Skin of body (tissue), 1 donor: ENCODE measurements at regions not wholly inside any gene's neighbourhood (a gene's known extent, or its start where the extent isn't known, plus 50 kb on each side); places are given as distances from the start of the nearest gene placed in this dataset.
"Not testable (repeated sequence)": the region's sequence is repeated elsewhere in the genome, so short reads cannot be mapped to it uniquely, and the experiment has no call there.

ENCODE experiments used
- DNase-seq: peaks from one replicate; lab custom pipeline; 2025; lab: John Stamatoyannopoulos, UW

DNA sequence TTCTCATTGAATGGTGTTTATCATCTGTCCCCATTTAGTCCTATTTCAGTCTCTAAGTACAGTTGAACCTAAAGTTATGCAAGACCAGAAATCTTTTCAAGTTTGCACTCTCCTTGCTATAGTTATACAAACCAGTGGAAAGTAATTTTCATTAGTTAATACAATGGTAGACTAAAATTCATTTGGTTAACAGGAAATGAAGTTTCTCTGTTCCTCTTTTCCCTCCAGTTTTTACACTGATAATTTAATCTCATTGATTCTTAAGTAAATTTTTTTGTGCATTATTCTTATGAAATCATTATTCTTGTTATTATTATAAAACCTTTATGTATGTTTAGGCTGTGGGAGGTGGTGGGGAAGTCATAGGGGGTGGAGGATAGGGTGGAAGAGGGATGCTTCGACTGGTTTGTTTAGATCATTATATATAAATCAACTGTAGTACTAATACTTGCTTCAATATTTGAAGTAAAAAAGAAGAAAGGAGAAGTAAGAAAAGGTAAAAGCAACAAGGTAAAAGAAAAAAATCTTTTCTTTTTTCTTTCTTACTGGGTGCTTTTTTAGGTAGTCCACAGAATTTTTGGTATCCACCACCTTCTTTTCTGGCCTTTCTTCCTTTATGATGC is 104.1 kb downstream of the GPR85 start:
- no peak for DNase-seq

DNA sequence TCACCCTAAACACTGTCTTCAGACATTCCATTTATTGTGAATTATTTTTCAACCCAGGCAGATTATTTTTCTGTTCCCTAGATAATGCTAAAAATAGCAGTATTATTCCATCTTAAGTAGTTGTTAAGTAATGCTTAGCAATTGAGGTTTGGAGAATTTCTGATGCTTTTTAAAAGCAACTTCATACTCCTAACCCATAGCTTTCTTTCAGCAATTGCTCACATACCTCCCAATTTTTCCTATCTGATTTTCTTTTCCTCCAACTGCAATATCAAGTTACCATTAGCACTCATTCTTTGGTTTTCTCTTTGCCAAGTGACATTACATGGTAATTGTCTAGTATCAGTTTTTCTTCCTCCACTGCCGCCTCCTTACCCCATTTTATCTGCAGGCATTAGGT is 104.7 kb downstream of the GPR85 start:
- DNase-seq, result no peak

DNA sequence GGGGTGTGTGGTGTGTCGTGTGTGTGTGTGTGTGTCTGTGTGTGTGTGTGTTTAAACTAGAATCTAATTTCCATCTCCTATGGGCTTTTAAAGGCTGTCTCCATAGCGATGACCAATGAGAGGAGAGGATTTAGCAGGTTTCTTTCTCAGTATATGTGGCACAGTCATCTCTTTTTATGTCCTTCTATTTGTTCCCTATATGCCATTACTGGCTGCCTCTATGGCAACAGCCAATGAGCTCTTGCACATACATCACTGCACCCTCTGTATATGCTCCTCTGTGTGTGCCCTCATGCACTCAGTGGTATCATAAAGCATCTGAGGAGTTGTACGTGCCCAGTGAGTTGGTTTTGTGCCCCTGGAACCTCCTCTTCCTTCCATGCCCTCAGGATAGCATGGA is 107.6 kb downstream of the GPR85 start:
- not testable (repeated sequence) for DNase-seq

GRCh38 chr7:112977244-112977955 is 109.2 kb downstream of the GPR85 start:
- DNase-seq, result not testable (repeated sequence)

- DNase-seq, result no peak
Observed at GRCh38 chr7:112970771-112971170, 115.9 kb downstream of the GPR85 start.

DNA sequence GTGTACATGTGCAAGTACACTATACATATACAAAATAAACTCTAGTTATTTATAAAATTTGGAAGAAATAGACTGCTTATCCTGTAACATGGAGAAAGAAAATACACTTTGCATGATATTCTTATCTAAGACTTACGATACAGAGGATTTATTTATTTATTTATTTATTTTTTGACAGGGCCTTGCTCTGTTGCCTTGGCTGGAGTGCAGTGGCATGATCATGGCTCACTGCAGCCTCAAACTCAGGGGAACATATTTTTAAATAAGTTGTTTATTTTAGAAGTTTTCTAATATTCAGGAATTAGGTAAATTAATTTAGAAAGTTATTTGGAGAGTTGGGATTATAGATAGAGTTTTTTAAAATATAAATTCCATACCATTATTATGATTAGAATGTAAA is 116.7 kb downstream of the GPR85 start:
- DNase-seq, result no peak

DNA sequence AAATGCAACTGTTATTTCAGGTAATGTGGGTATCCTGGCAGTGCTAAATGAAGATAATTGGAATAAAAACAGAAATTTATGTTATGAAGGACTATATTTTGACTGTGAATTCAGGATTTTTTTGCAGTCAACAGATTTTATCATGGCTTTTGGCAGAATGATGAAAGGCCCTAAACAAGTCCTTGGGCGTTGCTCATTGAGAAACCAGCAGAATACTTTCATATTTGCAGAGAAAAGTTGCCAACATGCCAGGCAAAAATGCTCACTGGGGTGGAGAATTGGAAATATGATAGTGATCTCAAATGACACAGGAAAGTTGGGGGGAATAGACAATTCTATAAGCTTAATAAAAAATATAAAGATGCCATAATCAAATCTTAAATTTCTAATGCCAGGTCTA is 121.1 kb downstream of the GPR85 start:
- no peak for DNase-seq

DNA sequence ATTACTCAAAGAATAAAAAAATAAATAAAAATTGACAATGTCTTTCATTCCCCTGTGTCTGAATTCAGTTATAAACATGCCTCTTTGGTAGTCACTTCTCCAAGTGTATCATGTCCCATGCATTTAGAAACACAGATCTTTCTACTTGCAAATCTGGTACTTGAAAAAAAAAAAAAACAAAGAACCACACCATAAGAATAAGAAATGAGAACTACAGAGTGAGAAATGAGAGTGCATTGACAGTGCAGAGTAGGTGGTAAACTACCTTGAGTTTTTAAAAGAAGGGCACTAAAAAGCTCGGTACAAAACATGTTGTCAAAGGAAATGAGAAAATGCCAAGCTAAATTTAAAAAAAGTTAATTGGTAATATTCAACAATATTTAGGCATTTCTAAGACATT is 123.0 kb downstream of the GPR85 start:
- DNase-seq, result no peak

DNA sequence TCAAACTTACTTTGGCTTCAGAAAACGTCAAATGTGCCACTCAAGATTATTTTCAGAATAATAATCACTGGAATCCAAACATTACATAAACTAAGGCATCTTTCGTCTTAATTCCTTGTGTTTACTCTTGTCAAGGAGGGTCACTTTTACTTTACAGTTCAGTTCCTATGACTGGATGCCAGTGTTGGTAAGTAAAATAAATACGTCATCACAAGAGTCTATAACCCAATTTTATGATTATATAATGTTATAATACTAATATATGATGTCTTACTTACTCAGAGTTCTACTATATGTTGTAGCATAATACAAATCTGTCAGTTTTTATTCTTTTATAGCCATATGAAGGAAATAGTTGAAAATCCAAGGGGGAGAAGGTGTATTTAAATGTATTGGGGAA is 123.8 kb downstream of the GPR85 start:
- no peak for DNase-seq

- no peak for DNase-seq
Observed at GRCh38 chr7:112959276-112959675, 127.4 kb downstream of the GPR85 start.

GRCh38 chr7:112958775-112959174 is 127.9 kb downstream of the GPR85 start:
- no peak for DNase-seq

DNA sequence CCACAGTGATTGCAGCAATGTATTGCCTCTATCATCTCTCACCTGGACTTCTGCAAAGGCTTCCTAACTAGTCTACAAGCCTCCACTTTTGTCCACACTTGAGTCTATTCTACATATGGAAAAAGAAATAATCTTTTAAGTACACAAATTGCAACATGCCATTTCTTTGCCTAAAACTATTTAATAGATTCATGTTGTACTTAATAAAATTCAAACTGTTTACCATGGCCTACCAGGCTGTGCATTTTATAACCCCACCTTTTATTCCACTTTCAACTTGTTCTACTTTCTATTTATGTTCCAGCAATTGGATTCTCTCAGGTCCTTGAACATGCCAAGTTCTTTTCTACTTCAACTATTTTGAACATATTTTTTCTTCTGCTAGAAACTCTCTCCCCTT is 128.7 kb downstream of the GPR85 start:
- DNase-seq, result no peak

DNA sequence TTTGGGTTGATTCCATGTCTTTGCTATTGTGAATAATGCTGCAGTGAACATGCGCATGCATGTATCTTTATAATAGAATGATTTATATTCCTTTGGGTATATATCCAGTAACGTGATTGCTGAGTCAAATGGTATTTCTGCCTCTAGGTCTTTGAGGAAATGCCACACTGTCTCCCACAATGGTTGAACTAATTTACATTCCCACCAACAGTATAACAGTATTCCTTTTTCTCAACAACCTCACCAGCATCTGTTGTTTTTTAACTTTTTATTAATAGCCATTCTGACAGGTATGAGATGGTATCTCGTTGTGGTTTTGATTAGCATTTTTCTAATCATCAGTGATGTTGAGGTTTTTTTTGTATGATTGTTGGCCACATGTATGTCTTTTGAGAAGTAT is 133.6 kb downstream of the GPR85 start:
- not testable (repeated sequence) for DNase-seq

GRCh38 chr7:112951070-112951469 is 135.6 kb downstream of the GPR85 start:
- no peak for DNase-seq

- DNase-seq, result not testable (repeated sequence)
Observed at GRCh38 chr7:112949682-112950081, 136.9 kb downstream of the GPR85 start.

GRCh38 chr7:112946350-112946749 is 140.3 kb downstream of the GPR85 start:
- no peak for DNase-seq

GRCh38 chr7:112945046-112945445 is 141.6 kb downstream of the GPR85 start:
- DNase-seq, result no peak

GRCh38 chr7:112942981-112943380 is 143.6 kb downstream of the GPR85 start:
- DNase-seq, result no peak

GRCh38 chr7:112942125-112942524 is 144.5 kb downstream of the GPR85 start:
- DNase-seq, result not testable (repeated sequence)

DNA sequence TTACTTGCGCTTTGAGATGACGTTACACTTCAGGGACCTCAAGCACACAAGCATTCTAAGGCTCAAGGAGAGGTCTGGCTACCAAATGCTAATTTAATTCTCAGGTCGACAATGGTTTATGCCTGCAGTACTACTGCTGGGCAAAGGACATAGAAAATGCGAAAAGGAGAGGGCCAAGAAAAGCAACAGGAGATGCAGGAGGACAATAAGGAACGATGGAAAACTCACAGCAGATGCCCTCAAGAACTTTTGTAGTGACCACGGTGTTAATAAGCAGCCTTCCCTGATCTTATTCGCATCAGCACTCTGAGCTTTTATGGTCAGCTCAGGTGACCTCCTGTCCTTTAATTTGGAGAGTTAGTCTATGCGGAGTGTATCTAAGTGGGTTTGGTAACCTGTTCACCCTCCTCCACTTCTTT is 146.3 kb downstream of the GPR85 start:
- DNase-seq, result no peak

- peak; percentile 99 for DNase-seq
Observed at GRCh38 chr7:112939574-112940313, 146.9 kb downstream of the GPR85 start.

- peak; percentile 15 for DNase-seq
Observed at GRCh38 chr7:112938863-112939573, 147.6 kb downstream of the GPR85 start.
